GM10248 (cell line): ENCODE measurements at regions not wholly inside any gene's neighbourhood (a gene's known extent, or its start where the extent isn't known, plus 50 kb on each side); places are given as distances from the start of the nearest gene placed in this dataset.

Experiments used
- CTCF ChIA-PET: fragments of 300-600 bp; sonication (Branson Sonifier 250); formaldehyde crosslinking; extraction: SDS; loops from one replicate; lab custom pipeline; 2021; ENCODE audit warnings: antibody characterized with exemption; lab: Yijun Ruan, JAX
- POLR2A ChIA-PET: fragments of 350-650 bp; sonication (Branson Sonifier 250); formaldehyde crosslinking; extraction: SDS; loops from one replicate; lab custom pipeline; 2020; ENCODE audit warnings: antibody characterized with exemption; lab: Yijun Ruan, JAX
- DNase-seq: peaks from one replicate; pipeline ENCODE4 v3.0.0; 2012; ENCODE audit errors: extremely low spot score
- TF ChIP-seq, protein P1 (sequence below): IDR thresholded peaks from 2 replicates; pipeline ENCODE4 v1.5.1; 2012; ENCODE audit warnings: mild to moderate bottlenecking, low read depth; ENCODE audit errors: extremely low read depth, missing control alignments, control extremely low read depth

DNA sequence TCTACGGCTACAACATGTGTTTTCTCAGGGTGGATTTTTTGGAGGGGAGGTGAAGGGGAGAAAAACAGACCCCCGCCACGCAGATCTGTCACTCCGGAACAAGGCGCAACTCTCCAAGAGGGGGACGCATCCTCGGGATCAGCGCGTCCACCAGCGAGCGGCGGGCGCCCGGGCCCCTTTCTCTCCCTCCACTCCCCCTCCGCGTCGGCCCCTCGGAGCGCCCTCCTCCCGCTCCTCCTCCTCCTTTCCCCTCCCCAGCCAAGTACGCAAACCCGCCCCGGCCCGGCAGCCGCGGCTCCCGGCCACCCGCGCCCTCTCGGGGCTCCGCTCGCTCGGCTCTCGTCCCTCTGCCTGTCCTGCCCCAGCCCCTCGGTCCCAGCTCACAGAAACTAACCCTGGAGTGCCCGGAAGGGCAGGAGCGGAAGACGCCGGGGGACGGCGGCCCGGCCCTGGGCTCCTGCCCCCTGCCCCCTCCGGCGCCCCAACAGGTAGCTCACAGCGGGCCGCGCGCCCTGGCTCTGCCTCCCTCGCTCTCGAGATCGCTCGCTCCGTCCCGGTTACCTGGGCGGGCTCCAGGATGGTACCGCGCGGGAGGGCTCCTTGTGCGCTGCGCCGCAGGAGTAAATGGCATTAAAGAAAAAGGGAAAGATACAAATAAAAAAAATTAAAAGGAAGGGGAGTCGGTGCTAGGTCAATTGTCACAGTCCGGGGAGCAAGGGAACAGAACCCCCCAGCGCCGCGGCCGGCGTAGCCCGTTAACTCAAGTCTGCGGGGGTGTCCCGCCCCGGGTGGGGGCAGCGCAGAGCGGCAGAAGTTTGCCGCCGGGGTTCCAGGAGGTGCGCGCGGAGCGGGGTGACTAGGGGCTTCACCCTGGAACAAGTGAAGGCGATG, 131.4 kb upstream of the C11orf58 start:
- POLR2A ChIA-PET = no interaction called here
- TF ChIP-seq, protein P1, sequence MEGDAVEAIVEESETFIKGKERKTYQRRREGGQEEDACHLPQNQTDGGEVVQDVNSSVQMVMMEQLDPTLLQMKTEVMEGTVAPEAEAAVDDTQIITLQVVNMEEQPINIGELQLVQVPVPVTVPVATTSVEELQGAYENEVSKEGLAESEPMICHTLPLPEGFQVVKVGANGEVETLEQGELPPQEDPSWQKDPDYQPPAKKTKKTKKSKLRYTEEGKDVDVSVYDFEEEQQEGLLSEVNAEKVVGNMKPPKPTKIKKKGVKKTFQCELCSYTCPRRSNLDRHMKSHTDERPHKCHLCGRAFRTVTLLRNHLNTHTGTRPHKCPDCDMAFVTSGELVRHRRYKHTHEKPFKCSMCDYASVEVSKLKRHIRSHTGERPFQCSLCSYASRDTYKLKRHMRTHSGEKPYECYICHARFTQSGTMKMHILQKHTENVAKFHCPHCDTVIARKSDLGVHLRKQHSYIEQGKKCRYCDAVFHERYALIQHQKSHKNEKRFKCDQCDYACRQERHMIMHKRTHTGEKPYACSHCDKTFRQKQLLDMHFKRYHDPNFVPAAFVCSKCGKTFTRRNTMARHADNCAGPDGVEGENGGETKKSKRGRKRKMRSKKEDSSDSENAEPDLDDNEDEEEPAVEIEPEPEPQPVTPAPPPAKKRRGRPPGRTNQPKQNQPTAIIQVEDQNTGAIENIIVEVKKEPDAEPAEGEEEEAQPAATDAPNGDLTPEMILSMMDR = no peak
- CTCF ChIA-PET = interaction anchor here (0.9 to 2.3 kb wide), 5 partner anchors 11 to 957 kb away, joined by 3 to 7 read pairs (median 4); no protein-coding TSS in a partner anchor
- DNase-seq = peak; percentile 15

DNA sequence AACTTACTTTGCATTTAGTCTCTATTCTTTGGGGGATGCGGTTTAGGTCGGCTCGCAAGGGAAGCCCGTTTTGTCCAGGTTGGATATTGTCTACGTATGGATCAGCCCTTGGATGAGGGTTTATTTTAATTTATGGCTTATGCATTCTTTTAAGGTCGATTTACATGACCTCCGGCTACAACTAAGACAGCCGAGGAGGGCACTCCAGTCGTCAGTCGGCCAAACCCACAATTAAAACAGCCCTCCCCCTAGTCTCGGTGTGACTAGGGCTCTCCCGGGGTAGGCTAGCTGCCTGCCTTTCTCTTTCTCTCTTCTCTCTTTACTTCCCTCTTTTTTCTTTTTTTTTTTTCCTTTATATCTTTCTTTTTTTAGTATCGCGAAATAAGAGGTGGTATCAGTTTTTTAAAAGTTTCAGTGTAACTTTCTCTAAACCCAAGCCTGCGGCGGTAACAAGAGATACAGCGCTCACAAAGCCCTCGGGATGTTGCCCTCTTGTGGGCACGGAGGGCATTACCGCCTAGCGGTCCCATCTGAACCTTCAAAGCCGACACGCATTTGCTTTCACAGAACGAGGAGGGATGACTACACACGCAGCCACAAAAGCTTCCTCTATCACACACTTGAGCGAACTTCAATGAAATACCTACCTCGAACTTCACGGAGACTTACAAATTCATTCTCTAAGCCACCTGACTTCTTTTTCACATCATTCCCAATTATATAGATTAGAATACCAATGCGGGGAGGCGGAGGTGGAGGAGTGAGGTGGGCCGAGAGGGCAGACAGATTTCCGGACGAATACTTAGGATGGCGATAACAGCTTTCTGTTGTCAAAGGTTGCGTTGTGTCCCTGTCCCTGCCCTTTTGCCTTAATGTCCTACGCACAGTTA, 132.3 kb upstream of the C11orf58 start:
- TF ChIP-seq, protein P1 = peak; percentile 92
- POLR2A ChIA-PET = no interaction called here
- peak; percentile 85 for DNase-seq
- CTCF ChIA-PET = interaction anchor here (0.9 to 2.3 kb wide), 5 partner anchors 8 to 957 kb away, joined by 3 to 7 read pairs (median 4); no protein-coding TSS in a partner anchor

DNA sequence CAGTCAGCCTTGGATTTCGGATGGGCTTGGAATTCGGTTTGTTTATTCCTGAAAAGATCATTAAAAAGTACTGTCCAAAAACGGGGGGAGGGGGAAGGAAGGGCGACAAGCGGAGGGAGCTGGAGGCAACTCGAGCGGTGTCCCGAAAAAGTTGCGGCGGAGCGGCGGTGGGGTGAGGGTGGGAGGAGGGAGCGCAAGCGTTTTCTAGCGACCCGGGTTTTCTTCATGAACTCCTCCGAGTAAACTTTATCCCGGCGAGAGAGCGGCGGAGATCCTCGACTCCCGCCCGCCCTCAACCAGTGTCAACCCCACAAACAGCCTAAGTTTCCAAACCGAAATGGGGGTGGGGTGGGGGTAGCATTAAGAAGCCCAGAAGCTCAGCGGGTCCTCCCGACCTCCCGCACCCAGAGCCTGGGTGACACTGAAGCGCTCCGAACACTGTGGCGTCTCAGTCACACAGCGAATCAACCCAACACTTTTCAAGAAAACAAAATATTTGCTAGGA, 133.0 kb upstream of the C11orf58 start:
- ChIA-PET POLR2A (no interaction called here), CTCF (interaction anchor here (1.0 to 2.3 kb wide), 4 partner anchors 9 to 776 kb away, joined by 4 to 7 read pairs (median 4); no protein-coding TSS in a partner anchor)
- DNase-seq = peak; percentile 10
- TF ChIP-seq, protein P1 = no peak

DNA sequence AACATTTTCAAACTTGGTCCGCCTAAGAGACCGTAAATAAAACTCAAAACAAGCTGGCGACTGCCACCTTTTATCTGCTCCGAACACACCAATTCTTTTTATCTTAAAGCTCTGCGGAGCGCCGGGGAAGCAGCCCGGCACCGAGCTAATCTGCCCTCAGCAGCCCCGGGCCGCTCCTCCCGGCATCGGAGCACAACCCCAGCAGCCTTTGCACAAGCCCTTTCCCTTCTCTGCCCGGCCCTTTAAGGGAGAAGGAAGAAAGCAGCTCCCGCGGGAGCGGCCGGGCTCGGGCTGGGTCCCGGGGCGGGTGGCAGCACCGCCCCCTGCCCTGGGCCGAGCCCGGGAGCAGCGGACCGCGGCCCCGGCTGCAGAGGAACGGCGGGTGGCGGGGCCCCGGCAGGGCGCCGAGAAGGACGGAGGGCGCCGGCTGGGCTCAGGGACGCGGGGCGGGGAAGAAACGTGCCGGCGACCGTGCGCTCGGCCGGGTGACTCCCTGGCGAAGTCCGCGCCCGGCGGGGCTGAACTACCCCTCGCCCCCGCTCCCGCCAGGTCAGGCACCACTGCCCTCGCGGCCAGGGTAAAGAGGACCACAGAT, 133.6 kb upstream of the C11orf58 start:
- ChIA-PET CTCF (interaction anchor here (1.0 to 2.3 kb wide), 4 partner anchors 9 to 783 kb away, joined by 3 to 7 read pairs (median 4); no protein-coding TSS in a partner anchor), POLR2A (no interaction called here)
- DNase-seq = peak; percentile 20
- TF ChIP-seq, protein P1 = no peak

DNA sequence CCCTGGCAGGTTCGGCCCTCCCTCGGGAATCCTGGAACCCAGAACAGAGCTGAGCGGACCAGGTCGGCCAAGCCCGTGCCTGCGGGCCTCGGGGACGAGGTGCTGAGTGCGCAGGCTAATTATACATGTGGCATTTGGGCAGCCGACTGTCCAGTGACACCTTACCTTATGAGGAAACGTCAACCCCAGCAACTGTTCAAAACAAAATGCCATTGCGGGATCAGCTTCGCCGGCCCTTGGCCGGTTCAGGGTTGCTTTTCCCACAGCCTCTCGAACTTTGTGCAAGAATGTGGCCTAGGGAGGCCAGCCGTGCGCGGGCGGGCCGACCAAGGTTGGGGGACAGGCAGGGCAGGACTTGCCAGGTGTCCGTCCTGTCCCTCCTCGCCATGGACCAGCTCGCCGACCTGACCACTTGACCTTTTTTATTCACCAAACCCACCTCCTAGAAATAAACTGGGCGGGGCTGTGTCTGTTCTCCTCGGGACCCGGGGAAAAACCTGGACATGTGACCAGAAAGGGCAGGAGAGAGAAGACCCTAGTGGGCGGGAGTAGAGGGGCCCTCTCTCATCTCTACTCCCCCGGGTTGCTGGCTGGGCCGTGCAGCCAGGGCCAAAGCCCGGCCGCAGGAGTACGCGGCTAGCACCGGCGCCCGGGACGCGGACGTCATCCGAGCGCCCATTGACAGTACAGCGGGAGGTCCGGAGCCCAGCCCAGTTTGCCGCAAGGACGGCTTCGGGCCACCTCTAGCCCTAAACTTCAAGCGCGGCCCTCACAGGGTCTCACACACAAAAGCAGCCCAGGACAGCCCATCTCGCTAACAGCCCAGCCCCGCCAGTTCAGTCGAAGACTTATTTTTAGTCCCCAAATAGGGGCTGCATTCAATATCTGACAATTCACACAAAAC, 134.3 kb upstream of the C11orf58 start:
- ChIA-PET POLR2A (no interaction called here), CTCF (interaction anchor here (1.0 to 1.8 kb wide), 2 partner anchors 10 to 782 kb away, joined by 3 to 10 read pairs; no protein-coding TSS in a partner anchor)
- peak; percentile 10 for DNase-seq
- TF ChIP-seq, protein P1 = no peak
